Activated gamma-delta T cell treated with anti-CD3 and anti-CD28 coated beads, Interleukin-2, amount 50 U/mL, for 16 hours (primary cell): ENCODE measurements at regions not wholly inside any gene's neighbourhood (a gene's known extent, or its start where the extent isn't known, plus 50 kb on each side); places are given as distances from the start of the nearest gene placed in this dataset.
"Not testable (repeated sequence)": the region's sequence is repeated elsewhere in the genome, so short reads cannot be mapped to it uniquely, and the experiment has no call there.

ENCODE experiments used
- DNase-seq: peaks from one replicate; pipeline ENCODE4 v3.0.0-alpha.2; 2020; ENCODE audit warnings: low read depth

GRCh38 chr1:25021591-25022215 is 91.6 kb upstream of the RUNX3 start:
- DNase-seq: no peak

GRCh38 chr1:25020851-25021590 is 90.9 kb upstream of the RUNX3 start:
- no peak for DNase-seq

- no peak for DNase-seq
These were observed 90.2 kb upstream of the RUNX3 start for GRCh38 chr1:25020173-25020845.

- DNase-seq: no peak
These were observed 89.5 kb upstream of the RUNX3 start for GRCh38 chr1:25019337-25020172.

GRCh38 chr1:25018943-25019336 is 88.9 kb upstream of the RUNX3 start:
- no peak for DNase-seq

- DNase-seq: no peak
These were observed 88.1 kb upstream of the RUNX3 start for GRCh38 chr1:25018110-25018735.

- no peak for DNase-seq
These were observed 87.5 kb upstream of the RUNX3 start for GRCh38 chr1:25017436-25018109.

- DNase-seq: no peak
These were observed 83.2 kb upstream of the RUNX3 start for GRCh38 chr1:25012966-25013962.

GRCh38 chr1:25011943-25012638 is 82.0 kb upstream of the RUNX3 start:
- no peak for DNase-seq

GRCh38 chr1:25011275-25011674 is 81.2 kb upstream of the RUNX3 start:
- DNase-seq: no peak

- DNase-seq: no peak
These were observed 79.7 kb upstream of the RUNX3 start for GRCh38 chr1:25009671-25010262.

- no peak for DNase-seq
These were observed 78.1 kb upstream of the RUNX3 start for GRCh38 chr1:25008192-25008485.

GRCh38 chr1:25007390-25008191 is 77.5 kb upstream of the RUNX3 start:
- not testable (repeated sequence) for DNase-seq

- no peak for DNase-seq
These were observed 76.7 kb upstream of the RUNX3 start for GRCh38 chr1:25006770-25007169.

GRCh38 chr1:25004355-25004754 is 74.3 kb upstream of the RUNX3 start:
- DNase-seq: no peak

GRCh38 chr1:25003457-25004190 is 73.5 kb upstream of the RUNX3 start:
- DNase-seq: no peak

GRCh38 chr1:25003000-25003399 is 72.9 kb upstream of the RUNX3 start:
- no peak for DNase-seq
